AG08395 (cell line): ENCODE measurements at regions not wholly inside any gene's neighbourhood (a gene's known extent, or its start where the extent isn't known, plus 50 kb on each side); places are given as distances from the start of the nearest gene placed in this dataset.
"Not testable (repeated sequence)": the region's sequence is repeated elsewhere in the genome, so short reads cannot be mapped to it uniquely, and the experiment has no call there.

ENCODE experiments used
- DNase-seq: peaks from one replicate; pipeline ENCODE4 v3.0.0; 2012; ENCODE audit warnings: mixed read lengths, low spot score

DNA sequence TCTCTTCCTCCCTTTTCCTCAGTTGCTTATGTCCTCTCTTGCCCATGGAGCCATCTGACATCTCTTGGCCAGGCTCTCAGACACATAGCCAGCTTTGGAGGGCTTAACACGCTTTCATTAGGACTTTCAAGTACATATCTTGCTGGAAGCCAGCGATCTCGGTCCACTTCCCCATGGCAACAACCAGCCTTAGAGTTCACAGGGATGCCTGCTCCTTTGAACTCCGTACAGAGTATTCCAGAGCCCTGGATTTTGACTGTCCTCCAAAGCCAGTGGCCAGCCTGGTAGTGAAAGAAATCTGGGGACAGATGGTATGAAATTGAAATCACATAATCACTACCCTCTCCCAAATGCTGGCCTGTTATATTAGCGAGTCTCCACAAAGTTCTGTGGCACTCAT lies 370.5 kb upstream of the NPVF start:
- DNase-seq = no peak

DNA sequence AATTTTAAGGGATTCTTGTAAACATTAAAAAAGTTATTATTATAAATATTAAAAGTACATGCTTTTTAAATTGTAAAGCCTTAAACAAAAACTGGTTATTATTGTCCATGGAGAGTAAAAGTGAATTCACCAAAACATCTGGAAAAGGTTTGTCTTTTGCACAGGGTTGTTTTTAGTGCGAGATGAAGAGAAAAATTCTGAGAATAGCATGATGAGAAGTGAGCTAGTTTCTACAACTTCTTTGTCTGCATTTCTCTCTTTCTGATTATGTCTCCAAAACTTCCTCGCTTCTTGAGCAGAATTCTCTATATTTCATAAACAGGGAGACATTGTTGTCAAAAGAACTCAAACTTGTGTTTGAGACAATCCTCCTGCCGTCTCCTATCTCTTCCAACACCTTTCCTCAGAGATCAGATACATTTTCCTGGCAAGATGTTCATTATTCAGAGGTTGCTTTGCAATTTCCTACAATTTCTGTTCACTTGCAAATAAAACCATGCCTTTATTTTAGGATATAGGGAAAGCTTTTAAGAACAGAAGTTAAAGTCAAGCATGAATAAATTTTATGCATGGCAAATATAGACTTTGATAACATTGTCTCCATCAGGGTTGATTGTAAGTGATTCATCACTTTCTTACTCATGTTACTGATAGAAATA lies 372.1 kb upstream of the NPVF start:
- no peak for DNase-seq

DNA sequence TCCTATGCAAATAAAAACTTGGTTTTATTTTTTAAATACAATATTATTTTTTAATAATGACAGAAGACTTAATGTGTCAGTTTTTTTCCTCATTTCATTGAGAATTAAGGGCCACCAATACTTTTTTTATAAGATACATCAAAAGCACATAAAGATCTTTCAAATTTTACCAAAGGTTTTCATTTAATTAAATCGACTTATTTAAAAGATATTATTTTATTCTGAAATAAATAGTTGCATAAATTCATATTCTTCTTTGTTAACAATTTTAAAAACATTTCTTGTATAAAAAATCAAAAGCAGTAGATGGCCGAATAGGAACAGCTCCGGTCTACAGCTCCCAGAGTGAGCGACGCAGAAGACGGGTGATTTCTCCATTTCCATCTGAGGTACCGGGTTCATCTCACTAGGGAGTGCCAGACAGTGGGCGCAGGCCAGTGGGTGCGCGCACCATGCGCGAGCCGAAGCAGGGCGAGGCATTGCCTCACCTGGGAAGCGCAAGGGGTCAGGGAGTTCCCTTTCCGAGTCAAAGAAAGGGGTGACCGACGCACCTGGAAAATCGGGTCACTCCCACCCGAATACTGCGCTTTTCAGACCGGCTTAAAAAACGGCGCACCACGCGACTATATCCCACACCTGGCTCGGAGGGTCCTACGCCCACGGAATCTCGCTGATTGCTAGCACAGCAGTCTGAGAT lies 374.6 kb upstream of the NPVF start:
- not testable (repeated sequence) for DNase-seq

DNA sequence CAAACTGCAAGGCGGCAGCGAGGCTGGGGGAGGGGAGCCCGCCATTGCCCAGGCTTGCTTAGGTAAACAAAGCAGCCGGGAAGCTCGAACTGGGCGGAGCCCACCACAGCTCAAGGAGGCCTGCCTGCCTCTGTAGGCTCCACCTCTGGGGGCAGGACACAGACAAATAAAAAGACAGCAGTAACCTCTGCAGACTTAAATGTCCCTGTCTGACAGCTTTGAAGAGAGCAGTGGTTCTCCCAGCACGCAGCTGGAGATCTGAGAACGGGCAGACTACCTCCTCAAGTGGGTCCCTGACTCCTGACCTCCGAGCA lies 375.1 kb upstream of the NPVF start:
- DNase-seq = not testable (repeated sequence)

DNA sequence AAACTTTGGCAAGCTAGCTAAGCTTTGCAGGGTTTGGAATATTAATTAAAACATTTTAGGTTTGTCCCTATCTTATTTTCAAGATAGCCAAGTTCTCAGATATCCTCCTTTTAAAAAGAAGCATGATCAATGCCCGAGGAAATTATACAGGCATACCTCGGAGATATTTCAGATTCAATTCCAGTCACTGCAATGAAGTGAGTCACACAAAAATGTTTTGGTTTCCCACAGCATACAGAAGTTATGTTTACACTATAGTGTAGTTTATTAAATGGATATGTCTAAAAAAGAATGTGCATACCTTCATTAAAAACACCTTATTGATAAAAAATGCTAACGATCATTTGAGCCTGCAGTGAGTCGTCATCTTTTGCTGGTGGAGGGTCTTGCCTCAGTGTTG lies 382.9 kb upstream of the NPVF start:
- DNase-seq = no peak

DNA sequence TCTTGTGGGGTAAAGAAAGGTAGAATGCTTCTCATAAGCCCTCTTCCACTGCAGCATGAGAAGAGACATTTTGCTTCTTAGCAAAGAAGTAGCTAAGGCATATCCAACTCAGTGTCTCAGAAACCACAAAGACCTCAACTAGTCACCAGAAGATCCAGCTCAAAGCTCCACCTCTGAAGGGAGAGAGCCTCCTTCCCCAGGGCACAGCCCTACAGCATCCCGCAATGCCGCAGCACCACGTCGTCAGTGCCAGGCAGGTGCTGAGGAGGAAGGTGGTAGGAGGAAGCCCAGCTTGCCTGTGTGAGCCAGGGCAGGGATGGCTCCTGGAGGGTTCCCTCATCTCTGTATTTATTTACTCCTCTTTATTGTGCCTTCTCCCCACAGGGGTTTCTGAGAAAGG lies 385.6 kb upstream of the NPVF start:
- DNase-seq = no peak

DNA sequence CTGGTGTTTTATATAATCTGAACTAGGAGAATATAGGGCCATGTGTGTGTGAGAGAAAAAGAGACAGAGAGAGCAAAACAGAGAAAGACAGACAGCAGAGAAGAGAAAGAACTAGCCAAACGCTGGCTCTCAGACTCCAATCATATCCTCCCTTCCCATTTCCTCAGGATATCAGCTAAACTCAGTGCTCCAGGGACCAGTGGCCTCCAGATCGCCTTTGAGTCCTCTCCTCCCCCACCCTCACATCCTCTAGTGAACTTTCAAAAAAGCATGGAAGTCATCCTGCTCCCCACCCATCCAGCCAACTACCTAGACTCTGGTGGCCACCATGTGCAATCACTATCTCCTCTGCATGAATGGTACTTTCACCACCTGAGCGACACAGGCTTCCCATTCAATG lies 386.1 kb upstream of the NPVF start:
- DNase-seq = no peak

GRCh38 chr7:25615003-25615402 lies 386.7 kb upstream of the NPVF start:
- no peak for DNase-seq

- DNase-seq = no peak
Measured at GRCh38 chr7:25615593-25615992, 387.3 kb upstream of the NPVF start.

GRCh38 chr7:25617214-25617613 lies 388.9 kb upstream of the NPVF start:
- DNase-seq = no peak

GRCh38 chr7:25617673-25618072 lies 389.4 kb upstream of the NPVF start:
- DNase-seq = no peak

- DNase-seq = no peak
Measured at GRCh38 chr7:25619381-25619780, 391.1 kb upstream of the NPVF start.

GRCh38 chr7:25619963-25620799 lies 391.9 kb upstream of the NPVF start:
- DNase-seq = no peak

DNA sequence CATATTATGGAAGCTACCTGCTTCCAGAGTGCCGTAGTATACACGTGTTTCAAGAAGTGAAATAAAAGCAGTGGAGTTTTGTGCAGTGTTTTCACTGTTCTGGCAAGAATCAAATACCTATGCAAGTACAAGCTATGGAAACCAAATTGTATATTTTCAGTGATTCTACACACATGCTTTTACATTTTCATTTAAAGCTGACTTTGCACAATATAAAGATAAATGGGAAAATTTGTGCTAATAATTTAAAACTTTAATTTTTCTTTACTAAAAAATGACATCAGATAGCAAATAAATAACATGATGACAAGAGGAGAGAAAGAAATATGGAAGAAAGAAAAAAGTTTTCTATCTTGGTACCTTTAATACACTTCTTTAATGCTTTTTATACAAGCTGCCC lies 393.7 kb upstream of the NPVF start:
- no peak for DNase-seq

- DNase-seq = no peak
Measured at GRCh38 chr7:25622695-25623094, 394.4 kb upstream of the NPVF start.

DNA sequence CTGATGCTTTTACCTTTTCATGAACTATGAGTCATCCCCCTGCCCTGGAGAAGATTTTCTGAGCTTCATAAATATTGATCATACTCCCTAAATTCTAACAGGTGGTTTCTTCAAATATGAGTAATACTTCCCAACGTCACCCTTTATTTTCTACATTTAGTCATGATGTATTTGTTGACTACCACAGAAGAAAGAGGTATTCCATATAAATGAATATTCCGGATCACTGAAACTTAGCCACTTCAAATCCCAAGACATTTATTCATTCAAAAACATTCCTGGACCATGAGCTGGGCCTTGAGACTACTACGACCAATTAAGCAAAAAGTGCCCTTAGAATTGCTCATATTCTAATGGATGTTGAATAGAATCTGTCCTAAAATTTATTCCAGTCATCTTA lies 395.8 kb upstream of the NPVF start:
- DNase-seq = no peak

GRCh38 chr7:25624833-25625232 lies 396.5 kb upstream of the NPVF start:
- DNase-seq = no peak

GRCh38 chr7:25625306-25625992 lies 397.2 kb upstream of the NPVF start:
- DNase-seq = no peak

DNA sequence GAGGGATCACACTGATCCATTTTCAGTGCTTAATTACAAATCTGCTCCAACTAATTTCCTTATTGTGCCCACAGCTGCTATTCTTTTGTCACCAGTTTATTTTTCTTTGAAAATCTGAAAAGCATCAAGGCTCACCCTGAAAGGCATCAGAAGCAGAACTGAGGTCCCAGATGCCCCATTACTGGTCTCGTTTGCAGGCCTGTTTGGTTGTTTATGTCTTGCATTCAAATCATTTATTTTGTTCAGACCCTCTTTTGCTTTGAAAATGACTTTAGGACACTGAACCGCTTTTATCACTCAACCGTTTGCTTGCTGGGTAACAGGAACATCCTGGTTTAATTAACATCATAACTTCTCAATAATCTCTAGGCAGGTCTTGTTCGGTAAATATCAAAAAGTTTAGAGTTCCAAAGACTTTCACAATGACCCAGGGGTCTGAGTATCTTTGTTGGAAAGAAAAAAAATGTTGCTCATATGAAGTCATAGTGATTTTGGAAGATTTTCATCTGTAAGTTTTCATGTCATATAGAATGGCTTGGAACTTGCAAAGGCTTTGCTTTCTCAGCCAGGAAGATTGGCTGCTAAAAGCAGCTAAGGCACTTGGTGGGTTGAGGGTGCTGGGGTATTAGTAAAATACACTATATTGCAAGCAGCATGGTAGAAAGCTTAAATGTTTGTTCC lies 398.3 kb upstream of the NPVF start:
- DNase-seq = no peak

- no peak for DNase-seq
Measured at GRCh38 chr7:25628446-25628845, 400.2 kb upstream of the NPVF start.

DNA sequence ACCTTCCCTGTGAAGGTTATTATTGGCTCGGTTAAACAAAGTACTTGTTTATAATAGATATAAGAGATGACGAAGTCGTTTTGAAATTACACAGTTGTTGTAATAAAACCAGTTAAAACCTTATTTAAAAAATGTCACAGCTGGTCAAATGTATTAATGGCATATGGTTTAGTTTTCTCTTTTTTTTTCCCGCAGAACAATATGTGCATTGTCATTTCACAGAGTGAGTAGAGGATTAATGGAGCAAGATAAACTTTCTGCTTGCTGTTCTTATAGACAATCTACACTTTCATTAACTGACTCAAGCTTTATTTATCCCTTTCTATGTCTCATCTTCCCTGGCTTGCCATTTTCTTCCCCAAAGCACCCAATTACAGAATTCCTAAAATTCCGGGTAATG lies 404.3 kb upstream of the NPVF start:
- no peak for DNase-seq

GRCh38 chr7:25633426-25634036 lies 405.2 kb upstream of the NPVF start:
- no peak for DNase-seq
